Esophagus muscularis mucosa (tissue), 4 donors: ENCODE measurements at regions not wholly inside any gene's neighbourhood (a gene's known extent, or its start where the extent isn't known, plus 50 kb on each side); places are given as distances from the start of the nearest gene placed in this dataset.

ENCODE experiments used
- DNase-seq: peaks from one replicate; pipeline ENCODE4 v3.0.0-alpha.2; 2017; ENCODE audit errors: extremely low spot score
- H3K27ac ChIP-seq, 4 donors: fragments of 200-600 bp; sonication (generic); replicated peaks in 1 of 4; 1 replicate in 3 of 4; 2 replicates in 1 of 4; pipeline ENCODE4 v1.5.1; 2016 to 2019; ENCODE audit warnings: mild to moderate bottlenecking in 1 of 4
- H3K27me3 ChIP-seq, 4 donors: fragments of 200-600 bp; sonication (generic); one replicate each; pipeline versions ENCODE4 v1.5.1 to v1.6.0; 2016 to 2019
- H3K36me3 ChIP-seq, 4 donors: fragments of 200-600 bp; sonication (generic); one replicate each; pipeline ENCODE4 v1.5.1; 2016 to 2019
- H3K4me1 ChIP-seq, 4 donors: fragments of 200-600 bp; sonication (generic); one replicate each; pipeline ENCODE4 v1.5.1; 2016 to 2019
- H3K4me3 ChIP-seq, 4 donors: fragments of 200-600 bp; sonication (generic); 1 replicate in 2 of 4; 2 replicates in 2 of 4; pipeline ENCODE4 v1.5.1; 2016 to 2019; ENCODE audit warnings: mild to moderate bottlenecking in 4 of 4, moderate library complexity in 1 of 4
- H3K9me3 ChIP-seq, 4 donors: fragments of 200-600 bp; sonication (generic); 1 replicate in 3 of 4; 2 replicates in 1 of 4; pipeline ENCODE4 v1.5.1; 2016 to 2019
- CTCF ChIP-seq, 3 experiments: fragments of 200-600 bp in 2 of 3; fragments of 450-650 bp in 1 of 3; sonication (generic) in 2 of 3; IDR thresholded peaks; one replicate each; pipeline ENCODE4 v1.5.1; 2017 to 2019; ENCODE audit warnings: antibody characterized with exemption in 3 of 3, mild to moderate bottlenecking in 2 of 3, moderate library complexity in 1 of 3
- EP300 ChIP-seq: sonication (generic); formaldehyde crosslinking; IDR thresholded peaks from one replicate; pipeline ENCODE4 v1.6.1; 2017; ENCODE audit warnings: antibody characterized with exemption
- POLR2A ChIP-seq: fragments of 450-650 bp; IDR thresholded peaks from one replicate; pipeline ENCODE4 v1.6.1; 2017; ENCODE audit warnings: antibody characterized with exemption, moderate library complexity, mild to moderate bottlenecking, low read depth
- POLR2AphosphoS5 ChIP-seq, 2 donors: sonication (generic); formaldehyde crosslinking; IDR thresholded peaks; one replicate each; pipeline ENCODE4 v1.6.1; 2017; ENCODE audit warnings: antibody characterized with exemption in 2 of 2
- WGBS: methylation state at CpG from one replicate; pipeline ENCODE4 v1.1.5; 2018; 5-methylcytosine and 5-hydroxymethylcytosine counted together
- intact Hi-C: fragments of 100-400 bp; cut with DNase I; formaldehyde crosslinking; loops from one replicate; pipeline ENCODE4 v1.15.1; 2023

- Histone ChIP-seq H3K4me1 (peaks cover 0 to 3% (median 2%) of the 10 kb centered on the region in 4 donors), H3K4me3 (no peak overlapping the region), H3K27ac (no peak overlapping the region), H3K9me3 (peaks cover 0 to 6% (median 0%) of the 10 kb centered on the region in 4 donors), H3K36me3 (no peaks in the 10 kb centered on the region), H3K27me3 (no peaks in the 10 kb centered on the region)
- intact Hi-C loops = no loop called here
- DNase-seq = no peak
- TF ChIP-seq CTCF (IDR thresholded peaks at IDR 0.05) (no peak), EP300 (no peak), POLR2A (no peak), POLR2AphosphoS5 (IDR thresholded peaks at IDR 0.05) (no peak)
Measured at GRCh38 chr7:80082213-80082612, 52.4 kb upstream of the GNAI1 start.

GRCh38 chr7:80078886-80079285, 55.7 kb upstream of the GNAI1 start:
- TF ChIP-seq POLR2A (no peak), EP300 (no peak), POLR2AphosphoS5 (IDR thresholded peaks at IDR 0.05) (no peak), CTCF (IDR thresholded peaks at IDR 0.05) (no peak)
- Histone ChIP-seq H3K27ac (no peak overlapping the region), H3K27me3 (no peaks in the 10 kb centered on the region), H3K9me3 (no peaks in the 10 kb centered on the region), H3K4me1 (peaks cover 0 to 3% (median 2%) of the 10 kb centered on the region in 4 donors), H3K36me3 (no peaks in the 10 kb centered on the region), H3K4me3 (no peak overlapping the region)
- no peak for DNase-seq
- 71% methylated on average over 3 of the region's 3 CpGs for WGBS
- intact Hi-C loops = no loop called here

- Histone ChIP-seq H3K27ac (no peak overlapping the region), H3K4me3 (peak overlapping the region; percentile 32 to 42 (median 36)), H3K4me1 (peaks cover 0 to 3% (median 2%) of the 10 kb centered on the region in 4 donors), H3K9me3 (no peaks in the 10 kb centered on the region), H3K36me3 (no peaks in the 10 kb centered on the region), H3K27me3 (no peaks in the 10 kb centered on the region)
- TF ChIP-seq EP300 = no peak
- no peak for TF ChIP-seq POLR2AphosphoS5 (IDR thresholded peaks at IDR 0.05)
- no peak for TF ChIP-seq POLR2A
- TF ChIP-seq CTCF (IDR thresholded peaks at IDR 0.05) = no peak
- WGBS = 35% methylated on average over 5 of the region's 5 CpGs
- intact Hi-C loops = no loop called here
- DNase-seq = no peak
Measured at GRCh38 chr7:80078159-80078731, 56.4 kb upstream of the GNAI1 start.

- intact Hi-C loops = no loop called here
Measured at GRCh38 chr7:80070391-80070790, 64.2 kb upstream of the GNAI1 start.

More at GRCh38 chr7:80070391-80070790, 64.2 kb upstream of the GNAI1 start:
- TF ChIP-seq EP300 = no peak
- TF ChIP-seq POLR2A = no peak
- no peak for TF ChIP-seq CTCF (IDR thresholded peaks at IDR 0.05)
- TF ChIP-seq POLR2AphosphoS5 (IDR thresholded peaks at IDR 0.05) = no peak
- no peak for DNase-seq
- no peaks in the 10 kb centered on the region for H3K36me3 ChIP-seq
- H3K4me3 ChIP-seq = no peak overlapping the region
- WGBS = 49% methylated on average over 2 of the region's 2 CpGs
- no peaks in the 10 kb centered on the region for H3K9me3 ChIP-seq
- no peak overlapping the region for H3K27ac ChIP-seq
- H3K27me3 ChIP-seq = no peaks in the 10 kb centered on the region
- no peaks in the 10 kb centered on the region for H3K4me1 ChIP-seq
